Activated CD4-positive, CD25-positive, alpha-beta regulatory T cell (primary cell): ENCODE measurements at regions not wholly inside any gene's neighbourhood (a gene's known extent, or its start where the extent isn't known, plus 50 kb on each side); places are given as distances from the start of the nearest gene placed in this dataset.

Experiments used
- DNase-seq, 4 experiments: peaks; one replicate each; lab custom pipeline; 2025; lab: John Stamatoyannopoulos, UW

DNA sequence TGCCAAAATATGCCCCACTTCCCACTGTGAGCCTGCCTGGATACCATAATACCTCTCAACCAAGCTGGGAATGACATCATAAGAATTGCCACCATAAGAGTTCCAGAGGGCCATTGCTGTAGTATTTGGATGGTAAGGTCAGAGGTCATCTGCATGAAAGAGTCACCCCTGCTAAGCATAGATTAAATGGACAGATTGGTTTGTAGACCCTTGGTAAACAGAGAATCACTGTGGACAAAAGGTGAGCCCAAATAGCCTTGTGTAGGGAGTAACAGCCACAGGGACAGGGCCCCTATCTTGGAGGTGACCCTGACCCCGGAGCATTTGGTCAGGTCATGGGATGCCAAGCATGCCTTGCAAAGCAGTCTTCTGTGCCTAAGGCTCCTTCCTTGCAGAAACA lies 129.7 kb downstream of the GPAM start:
- DNase-seq: no peak

DNA sequence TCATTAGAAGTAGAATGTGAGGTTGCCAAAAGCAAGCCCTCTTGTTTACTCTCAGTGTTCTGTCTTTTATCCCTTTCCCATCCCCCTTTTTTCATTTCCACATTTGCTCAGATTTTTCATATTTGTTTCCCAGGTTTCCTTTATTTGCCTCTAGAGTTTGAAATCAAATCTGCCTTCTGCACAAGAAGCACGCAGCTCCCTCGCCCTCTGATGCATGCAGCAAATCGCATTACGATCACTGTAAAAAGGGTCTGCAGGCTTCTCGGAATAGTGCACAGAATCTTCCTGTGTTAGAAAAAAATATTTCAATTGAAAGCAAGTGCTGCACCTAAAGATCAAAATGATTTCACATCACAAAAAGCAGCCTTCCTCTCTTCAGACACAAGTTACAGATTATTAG lies 129.0 kb downstream of the GPAM start:
- no peak for DNase-seq

DNA sequence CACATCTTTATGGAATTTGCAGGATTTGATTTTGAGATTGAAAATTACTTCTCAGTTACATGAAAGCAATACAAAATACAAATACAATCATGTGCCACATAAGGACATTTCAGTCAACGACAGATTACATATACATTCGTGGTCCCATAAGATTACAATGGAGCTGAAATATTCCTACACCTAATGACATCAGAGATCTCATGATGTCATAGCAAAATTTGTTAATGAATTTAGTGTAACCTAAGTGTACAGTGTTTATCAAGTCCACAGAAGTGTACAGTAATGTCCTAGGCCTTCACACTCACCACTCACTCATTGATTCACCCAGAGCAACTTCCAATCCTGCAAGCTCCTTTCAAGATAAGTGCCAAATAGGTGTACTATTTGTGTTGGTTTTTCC lies 126.5 kb downstream of the GPAM start:
- DNase-seq: no peak

DNA sequence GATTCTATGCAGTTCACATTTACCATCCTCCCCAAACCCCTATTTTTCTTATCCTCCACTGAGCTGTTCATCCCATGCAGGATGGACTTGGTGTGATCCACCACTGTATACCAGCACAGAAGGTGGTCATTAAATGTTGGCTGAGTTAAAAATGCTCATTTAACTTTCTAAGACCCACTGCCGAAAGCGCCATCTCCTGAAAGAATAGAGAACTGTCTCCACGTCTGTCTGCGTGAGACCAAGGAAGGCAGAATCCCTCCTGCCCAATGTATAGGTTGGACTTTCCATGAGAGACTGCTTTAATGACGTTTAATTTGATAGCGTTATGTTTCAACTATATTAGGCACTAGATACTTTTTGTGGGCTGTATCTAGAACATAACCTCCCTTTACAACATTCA lies 124.3 kb downstream of the GPAM start:
- no peak for DNase-seq

DNA sequence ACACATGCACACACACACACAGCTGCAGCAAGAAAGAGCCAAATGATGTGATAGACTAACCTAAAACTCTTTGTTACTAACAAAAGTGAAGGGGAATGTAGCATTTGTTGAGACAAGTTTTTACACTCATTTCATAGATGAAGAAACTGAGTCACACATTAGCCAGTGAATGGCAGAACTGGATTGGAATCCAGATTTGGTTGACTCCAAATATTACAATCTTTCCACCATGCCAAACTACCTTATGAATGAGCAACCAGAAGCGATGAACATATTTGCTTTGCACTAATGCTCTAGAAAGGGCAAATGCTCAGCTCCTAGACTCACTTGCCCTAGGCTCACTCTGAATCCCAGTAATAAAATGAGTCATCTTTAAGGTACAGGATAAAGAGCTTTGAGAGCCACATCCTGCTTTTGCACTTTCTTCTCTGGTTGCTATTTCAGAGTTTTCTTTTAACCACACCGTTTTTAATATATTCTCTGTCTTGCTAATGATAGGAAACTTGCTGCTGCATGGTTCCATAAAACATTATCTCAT lies 111.9 kb downstream of the GPAM start:
- DNase-seq: no peak

DNA sequence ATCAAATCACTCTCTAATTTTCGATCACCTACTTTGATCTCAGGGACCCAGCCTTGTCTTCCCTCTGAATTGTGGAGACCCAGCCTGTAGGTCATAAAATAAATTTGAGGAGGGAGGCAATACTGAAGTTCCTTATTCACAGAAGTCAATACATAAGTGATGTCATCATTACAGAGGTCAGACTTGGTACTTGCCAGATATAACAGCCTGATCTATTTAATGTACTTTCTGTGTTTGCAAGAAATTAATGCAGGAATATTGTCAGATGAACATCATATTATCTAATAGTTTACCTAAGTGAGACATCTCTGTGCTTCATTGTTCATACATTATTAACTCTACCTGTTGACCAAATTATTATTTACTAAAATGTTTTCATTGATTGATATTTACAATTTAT lies 105.6 kb downstream of the GPAM start:
- no peak for DNase-seq

DNA sequence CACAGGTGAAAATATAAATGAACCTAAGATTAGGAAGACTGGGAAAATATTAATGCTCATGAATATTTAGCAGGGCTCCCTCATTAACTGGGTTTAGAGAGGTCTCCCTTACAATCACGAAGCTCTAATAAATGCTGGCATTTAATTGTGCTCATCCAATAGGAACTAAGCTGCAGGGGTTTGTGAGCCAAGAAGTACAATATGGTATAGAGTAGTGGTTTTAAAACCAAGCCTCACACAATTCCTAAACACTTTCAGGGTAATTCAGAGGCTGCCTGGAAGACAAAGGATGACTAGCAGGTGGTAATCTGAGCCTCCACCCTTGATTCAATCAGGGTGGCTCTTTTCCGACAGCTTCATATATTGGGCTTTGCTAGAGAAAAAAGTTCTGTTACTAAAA lies 103.3 kb downstream of the GPAM start:
- DNase-seq: no peak

DNA sequence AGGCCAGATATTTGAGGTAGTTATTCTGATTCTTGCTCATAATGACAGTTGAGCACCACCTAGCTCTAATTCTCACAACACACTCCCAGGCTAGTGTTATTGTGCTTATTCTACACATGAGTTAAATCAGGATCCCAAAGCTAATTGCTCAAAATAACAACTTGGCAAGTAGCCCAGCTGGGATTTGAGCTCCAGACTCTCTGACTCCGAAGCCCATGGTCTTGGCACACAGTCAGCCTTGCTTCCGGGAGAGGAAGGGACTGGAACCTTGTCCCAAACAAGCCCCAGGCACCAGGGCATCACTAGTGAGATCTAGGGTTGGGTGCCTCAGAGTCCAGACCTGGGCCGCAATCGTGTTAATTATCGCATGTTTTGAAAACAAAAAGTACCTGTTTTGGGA lies 101.4 kb downstream of the GPAM start:
- no peak for DNase-seq

DNA sequence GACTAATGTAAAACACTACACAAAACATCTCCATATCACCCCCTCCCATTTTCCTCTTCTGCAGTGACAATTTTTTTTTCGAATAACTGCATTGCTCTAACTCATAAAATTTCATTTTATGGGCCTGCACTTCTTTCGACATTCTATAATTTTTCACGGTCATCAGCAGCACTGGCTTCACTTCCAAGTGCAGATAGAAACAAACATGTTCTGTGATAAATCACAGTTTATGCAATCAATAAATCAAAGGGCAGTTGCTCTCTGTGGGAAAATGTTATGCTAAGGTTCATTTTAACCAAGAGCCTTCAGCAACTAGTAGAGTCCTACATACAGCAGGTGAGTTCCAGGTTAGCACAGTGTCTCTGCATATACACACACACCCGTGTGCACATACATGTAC lies 100.1 kb downstream of the GPAM start:
- no peak for DNase-seq

DNA sequence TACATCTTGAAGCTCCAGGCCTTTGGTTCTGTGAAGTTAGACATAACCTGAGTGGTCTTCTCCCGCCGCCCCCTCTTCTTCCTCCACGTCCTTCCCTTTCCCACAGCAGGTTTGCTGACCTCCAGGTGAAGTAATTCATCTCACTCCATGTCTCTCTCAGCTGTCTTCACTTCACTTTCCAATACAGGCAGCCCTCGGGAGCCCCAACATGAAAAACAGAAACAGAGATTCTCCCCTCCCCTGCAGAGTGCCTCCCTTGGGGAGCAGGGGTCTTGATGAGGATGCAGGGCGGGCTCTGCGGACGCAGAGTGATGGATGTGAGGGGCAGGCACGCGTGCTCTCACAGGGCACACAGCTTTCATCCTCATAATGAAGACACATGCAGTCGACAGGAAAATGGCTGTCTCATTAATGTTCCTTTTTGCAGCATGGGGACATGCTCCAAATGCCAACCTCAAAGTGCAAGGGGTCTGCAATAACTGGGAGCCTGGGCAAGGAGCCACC lies 95.6 kb downstream of the GPAM start:
- no peak for DNase-seq

DNA sequence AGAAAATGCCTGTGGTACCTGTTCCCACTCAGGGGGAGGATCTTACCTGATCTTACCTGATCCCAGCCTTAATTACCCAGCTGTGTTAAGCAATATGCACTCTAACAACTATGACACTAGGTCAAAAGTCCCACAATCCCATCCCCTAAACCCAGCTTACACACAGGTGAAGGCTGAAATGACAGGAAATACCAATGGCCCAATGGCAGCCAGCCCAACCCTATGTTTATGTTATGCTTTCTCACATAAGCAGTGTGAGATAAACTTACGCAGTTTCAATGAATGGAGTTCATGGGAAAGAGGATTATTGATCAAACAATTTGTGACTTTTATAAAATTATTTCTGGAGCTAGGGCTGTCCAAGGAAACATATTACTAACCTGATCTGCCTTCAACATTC lies 91.9 kb downstream of the GPAM start:
- DNase-seq: no peak

DNA sequence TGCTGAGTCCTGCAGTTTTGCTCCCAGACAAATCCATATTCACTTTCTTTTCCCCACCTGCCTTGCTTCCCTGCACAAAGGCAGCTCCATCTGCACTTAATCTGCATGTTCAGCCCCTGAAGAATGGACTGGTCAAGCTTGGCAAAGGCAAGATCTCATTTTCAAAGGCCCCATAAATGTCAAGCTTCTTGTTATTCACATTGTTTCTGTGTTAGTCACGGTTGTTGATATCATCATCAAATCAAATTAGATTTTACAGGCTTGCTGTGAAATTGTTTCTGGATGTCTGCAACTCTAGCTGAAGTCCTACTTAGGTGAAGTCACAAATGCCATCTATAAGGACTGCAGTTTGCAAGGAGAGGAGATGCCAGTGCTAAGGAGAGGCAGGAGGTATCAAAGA lies 91.0 kb downstream of the GPAM start:
- DNase-seq: no peak

DNA sequence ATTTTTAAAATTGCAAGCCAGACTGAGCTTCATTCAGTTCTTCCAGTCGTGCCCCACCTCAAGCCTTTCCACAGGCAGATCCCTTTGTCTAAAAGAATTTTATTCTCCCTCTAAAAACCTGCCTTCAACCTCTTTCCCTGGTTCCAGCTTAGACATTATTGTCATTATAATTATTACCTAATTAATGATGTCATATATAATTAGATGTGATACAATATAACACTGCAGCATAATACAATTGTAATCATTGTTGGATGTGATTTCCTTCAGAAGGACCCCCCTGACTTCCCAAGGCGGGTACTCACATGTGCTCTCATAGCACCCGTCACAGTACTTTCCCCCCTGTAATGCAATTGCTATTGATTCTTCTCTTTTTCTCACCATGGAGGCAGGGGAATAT lies 88.6 kb downstream of the GPAM start:
- no peak for DNase-seq

DNA sequence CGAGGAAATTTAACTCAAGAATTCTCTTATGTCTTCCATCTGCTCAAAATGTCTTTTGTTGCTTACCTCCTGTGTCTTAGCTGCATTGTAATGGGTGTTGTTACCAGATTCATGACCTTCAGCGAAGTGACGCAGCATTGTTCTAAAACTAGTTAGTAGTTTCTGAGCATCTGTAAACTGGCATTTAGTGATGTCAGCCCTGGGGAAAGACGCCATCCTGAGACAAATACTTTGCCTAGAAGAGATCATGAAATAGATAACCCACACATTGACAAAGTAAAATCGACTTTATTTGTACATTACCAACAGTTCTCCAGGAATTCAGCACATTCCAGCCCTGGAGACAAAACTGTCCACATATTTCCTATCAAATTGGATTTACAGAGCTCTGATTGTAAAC lies 87.8 kb downstream of the GPAM start:
- DNase-seq: no peak

DNA sequence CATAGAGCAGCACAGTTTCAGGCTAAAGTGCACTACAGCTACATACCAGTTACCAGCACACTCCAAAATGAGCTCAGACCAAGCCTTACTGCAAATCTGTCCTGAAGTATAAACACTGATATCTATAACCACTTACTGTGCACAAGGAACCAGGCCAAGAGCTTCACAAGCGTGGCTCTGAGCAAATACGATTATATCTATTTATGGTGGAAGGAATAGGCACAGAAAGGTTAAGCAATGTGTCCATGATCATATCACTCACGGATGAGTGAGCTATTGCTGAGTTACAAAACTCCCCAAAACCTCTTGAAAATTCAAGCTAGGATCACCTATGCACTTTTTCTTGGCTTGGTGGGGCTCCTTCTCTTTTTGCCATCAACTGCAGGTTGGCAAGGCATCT lies 84.9 kb downstream of the GPAM start:
- DNase-seq: no peak
